SK-N-MC (cell line): ENCODE measurements at regions not wholly inside any gene's neighbourhood (a gene's known extent, or its start where the extent isn't known, plus 50 kb on each side); places are given as distances from the start of the nearest gene placed in this dataset.

Source experiments
- EZH2 ChIP-seq: fragments of 200-600 bp; sonication (generic); IDR thresholded peaks from one replicate; pipeline ENCODE4 v1.6.1; 2017; ENCODE audit warnings: antibody characterized with exemption
- POLR2AphosphoS5 ChIP-seq: IDR thresholded peaks from 2 replicates; pipeline ENCODE4 v1.6.1; 2012; ENCODE audit warnings: mild to moderate bottlenecking, low read depth, low read length, borderline replicate concordance

DNA sequence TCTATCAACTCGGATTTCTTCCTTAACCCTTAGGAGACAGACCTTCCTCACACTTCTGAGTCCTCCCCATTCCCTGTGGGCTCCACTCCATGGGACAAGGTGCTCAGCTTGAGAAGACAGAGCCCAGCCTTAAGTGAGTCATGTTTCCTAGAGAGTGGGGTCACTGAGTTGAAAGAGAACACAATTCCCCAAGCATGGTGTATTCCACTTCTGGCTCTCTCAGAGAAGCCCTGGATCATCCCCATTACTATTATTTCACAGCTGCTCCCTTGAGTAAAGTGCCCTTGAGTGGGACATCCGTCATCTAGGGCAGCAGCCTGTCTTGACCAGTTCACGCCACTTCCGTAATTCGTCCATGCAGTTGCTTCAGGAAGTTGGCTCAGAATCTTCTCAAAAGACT lies 604.8 kb downstream of the BNC2 start:
- TF ChIP-seq EZH2 = no peak
- TF ChIP-seq POLR2AphosphoS5 = no peak
